Thyroid gland (tissue), 4 donors: ENCODE measurements at regions not wholly inside any gene's neighbourhood (a gene's known extent, or its start where the extent isn't known, plus 50 kb on each side); places are given as distances from the start of the nearest gene placed in this dataset.

Experiments used
- POLR2A ChIP-seq, 2 donors: fragments of 450-650 bp; IDR thresholded peaks; one replicate each; pipeline ENCODE4 v1.6.1; 2017; ENCODE audit warnings: antibody characterized with exemption in 2 of 2, mild to moderate bottlenecking in 2 of 2, moderate library complexity in 1 of 2
- TF ChIP-seq, protein P1 (sequence below), 6 experiments: fragments of 200-600 bp in 3 of 6; fragments of 450-650 bp in 3 of 6; sonication (generic) in 3 of 6; IDR thresholded peaks; one replicate each; pipeline ENCODE4 v1.5.1; 2016 to 2019; ENCODE audit warnings: antibody characterized with exemption in 6 of 6, mild to moderate bottlenecking in 2 of 6, inconsistent platforms in 1 of 6, moderate library complexity in 1 of 6

DNA sequence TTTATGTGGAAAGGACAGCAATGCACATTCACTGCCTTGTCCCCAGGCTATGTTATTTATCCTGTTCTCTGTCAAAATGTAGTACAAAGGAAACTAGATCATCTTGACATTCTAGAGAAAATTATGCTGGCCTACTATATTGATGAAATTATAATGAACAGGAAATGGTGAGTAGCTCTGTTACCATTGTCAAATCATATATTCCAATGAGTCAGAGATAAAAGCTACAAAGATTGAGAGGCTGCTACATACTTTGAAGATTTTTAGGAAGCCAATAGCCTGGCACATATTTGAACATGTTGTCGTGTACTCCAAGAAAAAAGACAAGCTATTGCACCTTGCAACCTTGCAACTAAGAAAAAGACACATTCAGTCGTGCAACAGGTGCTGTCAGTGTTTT is 52.7 kb upstream of the TET2 start:
- TF ChIP-seq, protein P1, sequence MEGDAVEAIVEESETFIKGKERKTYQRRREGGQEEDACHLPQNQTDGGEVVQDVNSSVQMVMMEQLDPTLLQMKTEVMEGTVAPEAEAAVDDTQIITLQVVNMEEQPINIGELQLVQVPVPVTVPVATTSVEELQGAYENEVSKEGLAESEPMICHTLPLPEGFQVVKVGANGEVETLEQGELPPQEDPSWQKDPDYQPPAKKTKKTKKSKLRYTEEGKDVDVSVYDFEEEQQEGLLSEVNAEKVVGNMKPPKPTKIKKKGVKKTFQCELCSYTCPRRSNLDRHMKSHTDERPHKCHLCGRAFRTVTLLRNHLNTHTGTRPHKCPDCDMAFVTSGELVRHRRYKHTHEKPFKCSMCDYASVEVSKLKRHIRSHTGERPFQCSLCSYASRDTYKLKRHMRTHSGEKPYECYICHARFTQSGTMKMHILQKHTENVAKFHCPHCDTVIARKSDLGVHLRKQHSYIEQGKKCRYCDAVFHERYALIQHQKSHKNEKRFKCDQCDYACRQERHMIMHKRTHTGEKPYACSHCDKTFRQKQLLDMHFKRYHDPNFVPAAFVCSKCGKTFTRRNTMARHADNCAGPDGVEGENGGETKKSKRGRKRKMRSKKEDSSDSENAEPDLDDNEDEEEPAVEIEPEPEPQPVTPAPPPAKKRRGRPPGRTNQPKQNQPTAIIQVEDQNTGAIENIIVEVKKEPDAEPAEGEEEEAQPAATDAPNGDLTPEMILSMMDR (IDR thresholded peaks at IDR 0.05): no peak
- TF ChIP-seq POLR2A (IDR thresholded peaks at IDR 0.05): no peak
